Cerebellar cortex (tissue), 1 donor: ENCODE measurements at regions not wholly inside any gene's neighbourhood (a gene's known extent, or its start where the extent isn't known, plus 50 kb on each side); places are given as distances from the start of the nearest gene placed in this dataset.

Experiments used
- DNase-seq: peaks from one replicate; pipeline ENCODE4 v3.0.0-alpha.2; 2015; ENCODE audit warnings: low spot score

GRCh38 chr4:104677116-104677515, 182.4 kb upstream of the CXXC4 start:
- peak; percentile 18 for DNase-seq

- DNase-seq: no peak
Measured at GRCh38 chr4:104682311-104682710, 187.6 kb upstream of the CXXC4 start.

- DNase-seq: no peak
Measured at GRCh38 chr4:104693601-104694201, 199.0 kb upstream of the CXXC4 start.

- DNase-seq: no peak
Measured at GRCh38 chr4:104716584-104716983, 221.9 kb upstream of the CXXC4 start.

- DNase-seq: no peak
Measured at GRCh38 chr4:104719539-104720230, 225.0 kb upstream of the CXXC4 start.

GRCh38 chr4:104722467-104722866, 227.8 kb upstream of the CXXC4 start:
- no peak for DNase-seq

GRCh38 chr4:104726002-104726401, 231.3 kb upstream of the CXXC4 start:
- no peak for DNase-seq

GRCh38 chr4:104727643-104728042, 232.9 kb upstream of the CXXC4 start:
- DNase-seq: no peak

GRCh38 chr4:104728380-104729122, 233.9 kb upstream of the CXXC4 start:
- no peak for DNase-seq

- DNase-seq: no peak
Measured at GRCh38 chr4:104732766-104733165, 238.1 kb upstream of the CXXC4 start.

GRCh38 chr4:104735174-104735573, 240.5 kb upstream of the CXXC4 start:
- DNase-seq: no peak

- DNase-seq: no peak
Measured at GRCh38 chr4:104740161-104740560, 245.5 kb upstream of the CXXC4 start.

GRCh38 chr4:104743215-104743653, 248.5 kb upstream of the CXXC4 start:
- no peak for DNase-seq

GRCh38 chr4:104747635-104748034, 252.9 kb upstream of the CXXC4 start:
- DNase-seq: no peak

GRCh38 chr4:104749062-104749461, 254.4 kb upstream of the CXXC4 start:
- no peak for DNase-seq

- no peak for DNase-seq
Measured at GRCh38 chr4:104750008-104750407, 255.3 kb upstream of the CXXC4 start.

GRCh38 chr4:104751468-104751867, 256.8 kb upstream of the CXXC4 start:
- no peak for DNase-seq

GRCh38 chr4:104752337-104752736, 257.6 kb upstream of the CXXC4 start:
- DNase-seq: no peak

GRCh38 chr4:104756837-104757236, 262.1 kb upstream of the CXXC4 start:
- DNase-seq: no peak

GRCh38 chr4:104758574-104758973, 263.9 kb upstream of the CXXC4 start:
- no peak for DNase-seq

- DNase-seq: peak; percentile 11
Measured at GRCh38 chr4:104763554-104764222, 269.0 kb upstream of the CXXC4 start.

- no peak for DNase-seq
Measured at GRCh38 chr4:104766676-104767075, 272.0 kb upstream of the CXXC4 start.

GRCh38 chr4:104772849-104773248, 278.2 kb upstream of the CXXC4 start:
- no peak for DNase-seq
